OCI-LY7 (cell line): ENCODE measurements at regions not wholly inside any gene's neighbourhood (a gene's known extent, or its start where the extent isn't known, plus 50 kb on each side); places are given as distances from the start of the nearest gene placed in this dataset.

ENCODE experiments used
- BruUV-seq: library from RNA; stranded (reverse); fragments of 400-500 nt; replicated peaks from 2 replicates; lab custom pipeline; 2021; lab: Mats Ljungman, UMichigan
- CTCF ChIA-PET: fragments of 300-600 bp; sonication (Branson Sonifier 250); formaldehyde crosslinking; loops from one replicate; lab custom pipeline; 2022; ENCODE audit warnings: antibody characterized with exemption; ENCODE audit not compliant: unreplicated experiment; lab: Charles Lee
- POLR2A ChIA-PET: fragments of 300-600 bp; sonication (Branson Sonifier 250); formaldehyde crosslinking; loops from one replicate; lab custom pipeline; 2022; ENCODE audit warnings: antibody characterized with exemption; lab: Charles Lee
- DNase-seq: peaks from one replicate; pipeline ENCODE4 v3.0.0-alpha.2; 2015; ENCODE audit warnings: low spot score
- H2AFZ ChIP-seq: fragments of 200-600 bp; sonication (generic), shearing (Covaris generic); 2 replicates; pipeline ENCODE4 v1.6.1; 2014; ENCODE audit warnings: mild to moderate bottlenecking, antibody characterized with exemption, low read length, moderate library complexity
- H3K27ac ChIP-seq: fragments of 200-600 bp; sonication (generic); 2 replicates; pipeline ENCODE4 v1.5.1; 2014; ENCODE audit warnings: mixed run types, low read depth, mild to moderate bottlenecking, moderate library complexity, low read length, inconsistent platforms; ENCODE audit not compliant: poor library complexity, severe bottlenecking
- H3K36me3 ChIP-seq: fragments of 200-600 bp; sonication (generic); 2 replicates; pipeline ENCODE4 v1.6.1; 2014; ENCODE audit warnings: mild to moderate bottlenecking, antibody characterized with exemption, low read length, moderate library complexity, mixed read lengths; ENCODE audit not compliant: insufficient read depth
- H3K4me1 ChIP-seq: fragments of 200-600 bp; sonication (generic); 2 replicates; pipeline ENCODE4 v1.5.1; 2014; ENCODE audit warnings: mild to moderate bottlenecking, low read length; ENCODE audit not compliant: insufficient read depth, poor library complexity, severe bottlenecking
- H3K4me2 ChIP-seq: fragments of 200-600 bp; sonication (generic); 2 replicates; pipeline ENCODE4 v1.6.1; 2014; ENCODE audit warnings: mild to moderate bottlenecking, low read length
- H3K4me3 ChIP-seq: fragments of 200-600 bp; sonication (generic); 2 replicates; pipeline ENCODE4 v1.5.1; 2014; ENCODE audit warnings: mild to moderate bottlenecking, low read depth, low read length; ENCODE audit not compliant: poor library complexity, severe bottlenecking
- H3K79me2 ChIP-seq: fragments of 200-600 bp; sonication (generic); 2 replicates; pipeline ENCODE4 v1.6.1; 2016; ENCODE audit warnings: low read depth, mild to moderate bottlenecking, low read length, moderate library complexity, mixed read lengths; ENCODE audit not compliant: insufficient read depth
- H3K9me2 ChIP-seq: fragments of 200-600 bp; sonication (generic); 2 replicates; pipeline ENCODE4 v1.6.1; 2016; ENCODE audit warnings: mild to moderate bottlenecking, low read length, mixed read lengths; ENCODE audit not compliant: insufficient read depth
- H3K9me3 ChIP-seq: fragments of 200-600 bp; sonication (generic); 2 replicates; pipeline ENCODE4 v1.6.1; 2014; ENCODE audit warnings: mild to moderate bottlenecking, mixed run types, low read length, mixed read lengths
- H4K20me1 ChIP-seq: fragments of 200-600 bp; sonication (generic); 2 replicates; pipeline ENCODE4 v1.6.1; 2014; ENCODE audit warnings: mild to moderate bottlenecking, antibody characterized with exemption, low read length, moderate library complexity, mixed read lengths; ENCODE audit not compliant: insufficient read depth
- CTCF ChIP-seq: fragments of 200-600 bp; sonication (generic); conservative IDR thresholded peaks from 2 replicates; pipeline ENCODE4 v1.5.1; 2014; ENCODE audit warnings: mild to moderate bottlenecking, antibody characterized with exemption, low read length, moderate library complexity, mixed read lengths
- EZH2phosphoT487 ChIP-seq: fragments of 200-600 bp; sonication (generic); IDR thresholded peaks from 2 replicates; pipeline ENCODE4 v1.6.1; 2018; ENCODE audit warnings: low read depth, borderline replicate concordance, mild to moderate bottlenecking, mixed run types, antibody characterized with exemption, low read length, moderate library complexity, mixed read lengths
- intact Hi-C: fragments of 100-400 bp; cut with micrococcal nuclease; formaldehyde crosslinking; loops from one replicate; pipeline ENCODE4 v1.10.0; 2022; ENCODE audit not compliant: unreplicated experiment

- H3K9me2 ChIP-seq, result no peaks in the 10 kb centered on the region
- H2AFZ ChIP-seq, result no peak overlapping the region
- no peak overlapping the region for H3K4me2 ChIP-seq
- ChIA-PET CTCF (no interaction called here), POLR2A (interaction anchor here (0.6 to 0.7 kb wide), 2 partner anchors 165 to 1962 kb away, joined by 3 read pairs; no protein-coding TSS in a partner anchor)
- intact Hi-C loops, result no loop called here
- DNase-seq, result no peak
- no TSS peak for BruUV-seq
- H3K27ac ChIP-seq, result no peak overlapping the region
- no peaks in the 10 kb centered on the region for H3K4me1 ChIP-seq
- no peaks in the 10 kb centered on the region for H3K9me3 ChIP-seq
- no peaks in the 10 kb centered on the region for H4K20me1 ChIP-seq
- H3K36me3 ChIP-seq, result no peaks in the 10 kb centered on the region
- H3K4me3 ChIP-seq, result no peak overlapping the region
- H3K79me2 ChIP-seq, result no peaks in the 10 kb centered on the region
- TF ChIP-seq CTCF, result no peak
- no peak for TF ChIP-seq EZH2phosphoT487
These were observed 473.0 kb upstream of the MGMT start for GRCh38 chr10:128993911-128994538.

DNA sequence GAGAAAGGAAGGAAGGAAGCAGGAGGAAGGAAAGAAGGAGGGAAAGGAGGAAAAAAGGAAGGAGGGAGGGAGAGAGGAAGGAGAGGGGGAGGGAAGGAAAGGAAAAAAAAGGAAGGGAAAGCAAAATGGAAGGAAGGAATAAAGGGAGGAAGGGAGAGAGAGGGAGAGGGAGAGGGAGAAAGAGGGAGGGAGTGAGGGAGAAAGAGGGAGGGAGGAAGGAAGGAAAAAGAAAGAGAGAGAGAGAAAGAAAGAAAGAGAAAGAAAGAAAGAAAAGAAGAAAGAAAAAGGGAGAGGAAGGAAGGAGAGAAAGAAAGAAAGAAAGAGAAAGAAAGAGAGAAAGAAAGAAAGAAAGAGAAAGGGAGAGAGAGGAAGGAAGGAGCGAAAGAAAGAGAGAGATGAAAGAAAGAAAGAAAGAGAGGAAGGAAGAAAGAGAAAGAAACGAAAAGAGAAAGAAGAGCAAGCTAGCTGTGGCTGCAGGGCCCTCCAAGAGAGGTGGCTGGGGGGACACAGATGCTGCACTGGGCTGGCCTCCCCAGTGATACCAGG lies 472.4 kb upstream of the MGMT start:
- H3K36me3 ChIP-seq, result no peaks in the 10 kb centered on the region
- no peak overlapping the region for H3K27ac ChIP-seq
- H2AFZ ChIP-seq, result no peak overlapping the region
- H3K4me2 ChIP-seq, result no peak overlapping the region
- CTCF ChIA-PET, result no interaction called here
- no peak overlapping the region for H3K4me3 ChIP-seq
- no peak for DNase-seq
- no peaks in the 10 kb centered on the region for H3K4me1 ChIP-seq
- no peaks in the 10 kb centered on the region for H3K9me3 ChIP-seq
- no peaks in the 10 kb centered on the region for H3K79me2 ChIP-seq
- no peaks in the 10 kb centered on the region for H3K9me2 ChIP-seq
- no TSS peak for BruUV-seq
- intact Hi-C loops, result no loop called here
- no peaks in the 10 kb centered on the region for H4K20me1 ChIP-seq
- no peak for TF ChIP-seq CTCF
- TF ChIP-seq EZH2phosphoT487, result no peak
- POLR2A ChIA-PET, result interaction anchor here (0.6 to 0.7 kb wide), 2 partner anchors 165 to 1962 kb away, joined by 3 read pairs; no protein-coding TSS in a partner anchor

DNA sequence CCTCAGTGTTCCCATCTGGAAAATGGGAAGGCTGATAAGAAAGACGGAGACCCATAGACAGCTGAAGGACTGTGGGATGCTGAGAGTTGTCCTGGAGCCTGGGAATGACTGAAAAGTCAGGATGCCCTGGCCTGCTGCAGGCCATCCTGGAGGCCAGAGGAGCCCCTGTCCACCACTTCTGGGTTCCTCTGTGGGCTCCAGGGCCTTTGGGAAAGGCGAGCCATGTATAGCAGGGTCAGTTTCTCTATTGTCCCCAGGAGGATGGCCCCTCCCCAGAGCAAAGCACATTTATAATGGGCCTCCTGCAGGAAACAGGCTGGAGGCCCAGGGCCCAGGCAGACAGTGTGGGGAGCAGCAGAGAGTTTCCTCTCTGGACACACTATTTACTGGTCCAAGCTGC lies 471.4 kb upstream of the MGMT start:
- Histone ChIP-seq H3K4me3 (no peak overlapping the region), H3K4me2 (no peak overlapping the region), H3K27ac (no peak overlapping the region), H3K36me3 (no peaks in the 10 kb centered on the region), H3K79me2 (no peaks in the 10 kb centered on the region), H3K9me2 (no peaks in the 10 kb centered on the region), H4K20me1 (no peaks in the 10 kb centered on the region), H3K9me3 (no peaks in the 10 kb centered on the region), H2AFZ (no peak overlapping the region), H3K4me1 (no peaks in the 10 kb centered on the region)
- BruUV-seq, result no TSS peak
- TF ChIP-seq EZH2phosphoT487 (no peak), CTCF (no peak)
- intact Hi-C loops, result no loop called here
- CTCF ChIA-PET, result no interaction called here
- POLR2A ChIA-PET, result no interaction called here
- no peak for DNase-seq
